Activated CD4-positive, alpha-beta T cell treated with anti-CD3 and anti-CD28 coated beads, Interleukin-2, amount 10 ng/mL, durations not matched to agents 24 days and 14 days (primary cell): ENCODE measurements at regions not wholly inside any gene's neighbourhood (a gene's known extent, or its start where the extent isn't known, plus 50 kb on each side); places are given as distances from the start of the nearest gene placed in this dataset.

Experiments
- DNase-seq: peaks from one replicate; pipeline ENCODE4 v3.0.0; 2022
- H3K27ac Mint-ChIP-seq: one replicate; pipeline ENCODE4 v1.8.0; 2022; ENCODE audit warnings: mild to moderate bottlenecking, mixed read lengths
- H3K27me3 Mint-ChIP-seq: one replicate; pipeline ENCODE4 v1.8.0; 2022; ENCODE audit warnings: mixed read lengths
- H3K36me3 Mint-ChIP-seq: one replicate; pipeline ENCODE4 v1.8.0; 2022; ENCODE audit warnings: low read depth, mild to moderate bottlenecking, mixed read lengths
- H3K4me1 Mint-ChIP-seq: one replicate; pipeline ENCODE4 v1.8.0; 2021; ENCODE audit warnings: mixed read lengths
- H3K4me3 Mint-ChIP-seq: one replicate; pipeline ENCODE4 v1.8.0; 2022; ENCODE audit warnings: mild to moderate bottlenecking, moderate library complexity, mixed read lengths
- H3K9me3 Mint-ChIP-seq: one replicate; pipeline ENCODE4 v1.8.0; 2021; ENCODE audit warnings: mixed read lengths
- intact Hi-C: fragments of 100-400 bp; cut with micrococcal nuclease; formaldehyde crosslinking; loops from one replicate; pipeline ENCODE4 v1.15.1; 2023

- Mint-ChIP-seq H3K4me1 (no peaks in the 10 kb centered on the region), H3K27ac (no peak overlapping the region), H3K36me3 (no peaks in the 10 kb centered on the region), H3K27me3 (no peaks in the 10 kb centered on the region), H3K4me3 (no peak overlapping the region), H3K9me3 (peaks cover 4% of the 10 kb centered on the region)
- no peak for DNase-seq
- intact Hi-C loops: no loop called here
Measured at GRCh38 chr11:80136991-80137390, 696.2 kb upstream of the TENM4 start.

- H3K4me1 Mint-ChIP-seq: no peaks in the 10 kb centered on the region
- H3K36me3 Mint-ChIP-seq: no peaks in the 10 kb centered on the region
- H3K27me3 Mint-ChIP-seq: no peaks in the 10 kb centered on the region
- intact Hi-C loops: no loop called here
- H3K4me3 Mint-ChIP-seq: no peak overlapping the region
- no peaks in the 10 kb centered on the region for H3K9me3 Mint-ChIP-seq
- DNase-seq: no peak
- H3K27ac Mint-ChIP-seq: no peak overlapping the region
Measured at GRCh38 chr11:80129396-80129795, 688.6 kb upstream of the TENM4 start.

DNA sequence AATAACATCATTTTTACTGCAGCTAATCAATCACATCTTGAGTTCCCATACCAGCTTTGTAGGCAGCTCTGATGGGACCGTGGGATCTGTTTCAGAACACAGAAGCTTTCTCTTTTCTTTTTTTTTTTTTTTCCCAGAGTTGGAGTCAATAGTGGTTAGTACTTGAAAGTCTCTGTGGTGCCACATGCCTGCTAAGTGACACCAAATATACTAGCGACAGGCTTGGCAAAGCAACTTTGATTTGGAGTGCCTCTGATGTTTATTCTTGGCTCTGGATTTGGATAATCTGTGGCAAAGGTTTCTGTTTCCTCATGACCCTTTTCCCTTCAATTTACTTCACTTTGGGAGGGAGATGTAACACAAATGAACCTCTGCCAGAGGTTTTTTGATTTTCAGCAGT lies 681.4 kb upstream of the TENM4 start:
- no peaks in the 10 kb centered on the region for H3K36me3 Mint-ChIP-seq
- DNase-seq: no peak
- peaks cover 3% of the 10 kb centered on the region for H3K9me3 Mint-ChIP-seq
- no peaks in the 10 kb centered on the region for H3K27me3 Mint-ChIP-seq
- no peak overlapping the region for H3K27ac Mint-ChIP-seq
- intact Hi-C loops: no loop called here
- no peak overlapping the region for H3K4me3 Mint-ChIP-seq
- no peaks in the 10 kb centered on the region for H3K4me1 Mint-ChIP-seq

GRCh38 chr11:80118073-80118472 lies 677.2 kb upstream of the TENM4 start:
- Mint-ChIP-seq H3K9me3 (peaks cover 6% of the 10 kb centered on the region), H3K27ac (no peak overlapping the region), H3K27me3 (no peaks in the 10 kb centered on the region), H3K4me3 (no peak overlapping the region), H3K4me1 (no peaks in the 10 kb centered on the region), H3K36me3 (no peaks in the 10 kb centered on the region)
- no peak for DNase-seq
- intact Hi-C loops: no loop called here

GRCh38 chr11:80116796-80117195 lies 676.0 kb upstream of the TENM4 start:
- intact Hi-C loops: no loop called here
- Mint-ChIP-seq H3K27me3 (no peaks in the 10 kb centered on the region), H3K4me3 (no peak overlapping the region), H3K9me3 (peaks cover 6% of the 10 kb centered on the region), H3K4me1 (no peaks in the 10 kb centered on the region), H3K36me3 (no peaks in the 10 kb centered on the region), H3K27ac (no peak overlapping the region)
- no peak for DNase-seq

- intact Hi-C loops: no loop called here
- no peak overlapping the region for H3K4me3 Mint-ChIP-seq
- DNase-seq: no peak
- peaks cover 4% of the 10 kb centered on the region for H3K9me3 Mint-ChIP-seq
- no peak overlapping the region for H3K27ac Mint-ChIP-seq
- H3K4me1 Mint-ChIP-seq: no peaks in the 10 kb centered on the region
- no peaks in the 10 kb centered on the region for H3K36me3 Mint-ChIP-seq
- no peaks in the 10 kb centered on the region for H3K27me3 Mint-ChIP-seq
Measured at GRCh38 chr11:80109652-80110051, 668.8 kb upstream of the TENM4 start.

GRCh38 chr11:80109031-80109430 lies 668.2 kb upstream of the TENM4 start:
- Mint-ChIP-seq H3K27ac (no peak overlapping the region), H3K36me3 (no peaks in the 10 kb centered on the region), H3K27me3 (no peaks in the 10 kb centered on the region), H3K9me3 (peaks cover 4% of the 10 kb centered on the region), H3K4me1 (no peaks in the 10 kb centered on the region), H3K4me3 (no peak overlapping the region)
- no peak for DNase-seq
- intact Hi-C loops: no loop called here

DNA sequence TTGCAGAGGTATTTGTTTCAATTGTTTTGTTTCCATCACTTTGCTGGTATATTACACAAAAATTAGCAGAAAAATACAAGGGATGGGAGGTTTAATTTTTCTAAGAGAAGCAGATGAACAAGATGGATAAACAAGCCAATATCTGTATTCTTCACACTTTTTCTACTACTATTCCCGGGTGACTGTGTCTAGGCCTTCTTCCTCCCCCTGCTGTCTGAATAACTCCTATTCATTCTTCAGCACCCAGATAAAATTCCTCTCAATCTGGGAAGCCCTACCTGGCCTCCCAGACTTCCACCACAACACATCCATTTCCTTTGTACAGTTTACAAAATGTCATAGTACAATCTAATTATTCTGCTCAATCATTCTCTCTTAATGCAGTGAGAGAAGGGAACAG lies 666.6 kb upstream of the TENM4 start:
- intact Hi-C loops: no loop called here
- Mint-ChIP-seq H3K27ac (no peak overlapping the region), H3K27me3 (no peaks in the 10 kb centered on the region), H3K9me3 (peaks cover 4% of the 10 kb centered on the region), H3K4me3 (no peak overlapping the region), H3K4me1 (no peaks in the 10 kb centered on the region), H3K36me3 (no peaks in the 10 kb centered on the region)
- no peak for DNase-seq

DNA sequence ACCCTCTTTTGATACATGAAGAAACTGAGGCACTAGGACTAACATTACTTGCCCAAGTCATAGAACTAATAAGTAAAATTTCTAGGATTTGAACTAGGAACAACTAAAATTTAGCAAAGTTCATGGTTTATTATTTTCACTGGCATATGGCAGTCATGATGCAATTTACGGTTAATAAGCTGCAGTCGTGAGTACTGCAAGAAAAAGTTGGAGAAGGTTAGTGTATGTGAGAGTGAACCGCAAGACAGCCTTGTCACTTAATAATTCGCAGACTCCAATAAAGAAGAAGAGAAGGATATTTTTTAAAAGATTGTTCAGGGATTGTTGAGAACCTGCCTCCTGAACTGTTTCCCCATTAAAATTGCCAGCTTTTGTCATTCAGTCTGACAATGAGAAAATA lies 663.4 kb upstream of the TENM4 start:
- no peaks in the 10 kb centered on the region for H3K4me1 Mint-ChIP-seq
- no peak for DNase-seq
- no peaks in the 10 kb centered on the region for H3K9me3 Mint-ChIP-seq
- no peak overlapping the region for H3K27ac Mint-ChIP-seq
- intact Hi-C loops: no loop called here
- H3K36me3 Mint-ChIP-seq: no peaks in the 10 kb centered on the region
- H3K27me3 Mint-ChIP-seq: no peaks in the 10 kb centered on the region
- no peak overlapping the region for H3K4me3 Mint-ChIP-seq

DNA sequence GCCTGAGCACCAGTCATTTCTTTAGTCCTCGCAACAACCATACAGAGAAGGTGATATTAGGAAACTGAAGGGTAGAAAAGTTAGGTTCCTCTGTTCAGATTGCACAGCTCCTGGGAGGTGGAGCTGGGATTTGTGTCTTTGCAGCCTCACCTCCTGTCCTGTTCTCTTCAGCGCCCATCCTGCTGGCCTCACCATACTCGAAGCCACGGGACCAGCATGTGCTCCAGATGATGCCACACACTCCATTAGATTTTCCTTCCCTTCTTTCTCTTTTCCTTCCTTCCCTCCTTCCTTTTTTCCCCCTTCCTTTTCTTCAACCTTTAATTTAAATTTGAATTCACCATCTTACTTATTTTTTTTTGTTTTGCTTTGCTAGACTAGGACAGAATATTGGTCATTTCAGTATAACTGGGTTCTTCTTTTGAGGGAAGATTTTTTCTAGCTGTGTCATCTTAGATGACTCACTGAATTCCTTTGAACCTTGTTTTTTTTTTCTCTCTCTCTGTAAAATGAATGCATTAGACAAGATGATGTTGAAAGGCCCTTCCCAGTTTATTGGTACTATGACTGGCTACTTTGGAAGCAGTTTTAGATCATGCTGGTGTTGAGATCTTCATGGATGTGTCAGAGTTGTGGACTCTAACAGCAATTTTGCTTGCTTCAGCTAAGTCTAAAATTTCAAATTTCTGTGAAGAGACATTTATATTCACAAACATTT lies 662.5 kb upstream of the TENM4 start:
- H3K27me3 Mint-ChIP-seq: no peaks in the 10 kb centered on the region
- intact Hi-C loops: no loop called here
- no peaks in the 10 kb centered on the region for H3K4me1 Mint-ChIP-seq
- no peak overlapping the region for H3K4me3 Mint-ChIP-seq
- H3K27ac Mint-ChIP-seq: no peak overlapping the region
- DNase-seq: no peak
- H3K9me3 Mint-ChIP-seq: no peaks in the 10 kb centered on the region
- no peaks in the 10 kb centered on the region for H3K36me3 Mint-ChIP-seq

DNA sequence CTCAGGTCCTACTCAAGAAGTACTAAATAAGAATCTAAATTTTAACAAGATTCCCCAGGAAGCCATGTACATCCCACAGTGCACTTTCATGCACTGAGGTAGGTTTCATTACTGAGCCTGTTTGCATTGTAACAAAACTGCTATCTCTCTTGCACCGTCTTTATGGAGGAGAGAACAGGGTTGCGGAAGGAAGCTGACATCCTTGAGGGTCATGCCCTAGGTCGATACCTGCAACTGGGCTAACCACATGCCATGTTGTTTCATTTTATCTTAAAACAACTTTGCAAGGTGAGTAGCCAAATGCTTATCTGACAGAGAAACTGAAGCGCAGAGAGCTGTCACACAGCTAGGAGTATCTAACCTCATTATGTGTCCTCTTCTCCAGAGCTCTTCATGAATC lies 656.3 kb upstream of the TENM4 start:
- H3K36me3 Mint-ChIP-seq: no peaks in the 10 kb centered on the region
- H3K4me3 Mint-ChIP-seq: no peak overlapping the region
- no peaks in the 10 kb centered on the region for H3K9me3 Mint-ChIP-seq
- no peak for DNase-seq
- intact Hi-C loops: no loop called here
- no peaks in the 10 kb centered on the region for H3K27me3 Mint-ChIP-seq
- no peaks in the 10 kb centered on the region for H3K4me1 Mint-ChIP-seq
- no peak overlapping the region for H3K27ac Mint-ChIP-seq

DNA sequence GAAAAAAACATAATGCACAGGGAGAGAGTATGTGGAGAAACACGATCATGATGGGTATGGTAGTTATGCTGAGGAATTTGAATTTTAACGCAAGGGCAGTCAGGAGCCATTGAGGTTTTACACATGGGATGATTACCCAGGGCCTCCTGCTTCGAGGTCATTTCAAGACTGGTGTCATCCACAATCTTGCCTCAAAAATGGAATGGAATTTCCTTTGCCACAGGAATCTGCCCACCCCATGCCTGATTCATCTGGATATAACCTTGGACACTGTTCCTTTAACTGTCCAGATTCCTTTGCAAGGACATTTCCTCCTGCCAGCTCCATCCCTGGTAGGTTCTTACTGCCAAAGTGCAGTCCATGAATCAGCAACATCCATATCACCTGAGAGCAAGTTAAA lies 655.9 kb upstream of the TENM4 start:
- intact Hi-C loops: no loop called here
- Mint-ChIP-seq H3K27me3 (no peaks in the 10 kb centered on the region), H3K27ac (no peak overlapping the region), H3K36me3 (no peaks in the 10 kb centered on the region), H3K9me3 (no peaks in the 10 kb centered on the region), H3K4me1 (no peaks in the 10 kb centered on the region), H3K4me3 (no peak overlapping the region)
- no peak for DNase-seq

- H3K27ac Mint-ChIP-seq: no peak overlapping the region
- H3K9me3 Mint-ChIP-seq: peaks cover 6% of the 10 kb centered on the region
- DNase-seq: no peak
- intact Hi-C loops: no loop called here
- no peaks in the 10 kb centered on the region for H3K4me1 Mint-ChIP-seq
- no peaks in the 10 kb centered on the region for H3K36me3 Mint-ChIP-seq
- no peaks in the 10 kb centered on the region for H3K27me3 Mint-ChIP-seq
- H3K4me3 Mint-ChIP-seq: no peak overlapping the region
Measured at GRCh38 chr11:80086496-80087055, 645.7 kb upstream of the TENM4 start.

DNA sequence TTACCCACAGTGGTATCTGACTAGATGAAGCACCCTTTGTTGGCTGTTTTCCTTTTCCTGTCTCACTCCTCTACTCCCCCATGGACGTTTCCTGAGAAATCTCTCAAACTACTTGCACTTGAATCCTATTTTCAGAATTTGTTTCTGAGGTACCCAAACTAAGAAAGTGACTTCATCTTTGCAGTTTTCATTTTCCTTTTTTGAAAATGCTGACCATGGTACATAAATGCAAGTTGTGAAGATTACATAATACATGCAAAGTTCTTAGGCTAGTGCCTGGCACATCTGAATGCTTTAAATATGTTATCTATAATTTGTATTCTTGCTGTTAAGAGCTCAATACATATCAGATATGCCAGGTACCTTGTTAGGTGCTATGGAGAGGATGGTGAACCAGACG lies 644.7 kb upstream of the TENM4 start:
- DNase-seq: no peak
- no peak overlapping the region for H3K4me3 Mint-ChIP-seq
- intact Hi-C loops: no loop called here
- peaks cover 6% of the 10 kb centered on the region for H3K9me3 Mint-ChIP-seq
- no peaks in the 10 kb centered on the region for H3K36me3 Mint-ChIP-seq
- H3K27ac Mint-ChIP-seq: no peak overlapping the region
- no peaks in the 10 kb centered on the region for H3K4me1 Mint-ChIP-seq
- no peaks in the 10 kb centered on the region for H3K27me3 Mint-ChIP-seq

- Mint-ChIP-seq H3K4me3 (no peak overlapping the region), H3K27ac (no peak overlapping the region), H3K27me3 (no peaks in the 10 kb centered on the region), H3K4me1 (no peaks in the 10 kb centered on the region), H3K36me3 (no peaks in the 10 kb centered on the region), H3K9me3 (peaks cover 6% of the 10 kb centered on the region)
- DNase-seq: no peak
- intact Hi-C loops: no loop called here
Measured at GRCh38 chr11:80084608-80085007, 643.8 kb upstream of the TENM4 start.
